HG03060 (cell line): ENCODE measurements at regions not wholly inside any gene's neighbourhood (a gene's known extent, or its start where the extent isn't known, plus 50 kb on each side); places are given as distances from the start of the nearest gene placed in this dataset.

Experiments
- ATAC-seq: cut with Tn5 transposase; IDR thresholded peaks from one replicate; pipeline ENCODE4 v1.9.1; 2021; ENCODE audit warnings: low read depth, moderate number of reproducible peaks; ENCODE audit not compliant: unreplicated experiment

GRCh38 chr2:12320991-12321641 is 395.6 kb upstream of the TRIB2 start:
- ATAC-seq, result no peak

GRCh38 chr2:12321886-12322285 is 394.9 kb upstream of the TRIB2 start:
- ATAC-seq, result no peak

- ATAC-seq, result no peak
Measured at GRCh38 chr2:12325806-12326205, 390.9 kb upstream of the TRIB2 start.

- peak; percentile 85 for ATAC-seq
Measured at GRCh38 chr2:12326449-12327190, 390.1 kb upstream of the TRIB2 start.

GRCh38 chr2:12330916-12331315 is 385.8 kb upstream of the TRIB2 start:
- ATAC-seq, result no peak

GRCh38 chr2:12331698-12332097 is 385.0 kb upstream of the TRIB2 start:
- ATAC-seq, result no peak

GRCh38 chr2:12333293-12333692 is 383.4 kb upstream of the TRIB2 start:
- ATAC-seq, result no peak

GRCh38 chr2:12334412-12334966 is 382.2 kb upstream of the TRIB2 start:
- no peak for ATAC-seq

- ATAC-seq, result no peak
Measured at GRCh38 chr2:12335131-12335530, 381.6 kb upstream of the TRIB2 start.

- no peak for ATAC-seq
Measured at GRCh38 chr2:12335995-12336394, 380.7 kb upstream of the TRIB2 start.

- ATAC-seq, result no peak
Measured at GRCh38 chr2:12338946-12339697, 377.6 kb upstream of the TRIB2 start.

- ATAC-seq, result no peak
Measured at GRCh38 chr2:12340164-12340563, 376.6 kb upstream of the TRIB2 start.

GRCh38 chr2:12341215-12341614 is 375.5 kb upstream of the TRIB2 start:
- no peak for ATAC-seq

- ATAC-seq, result no peak
Measured at GRCh38 chr2:12341920-12342319, 374.8 kb upstream of the TRIB2 start.

GRCh38 chr2:12343141-12343540 is 373.6 kb upstream of the TRIB2 start:
- no peak for ATAC-seq

GRCh38 chr2:12347066-12347493 is 369.7 kb upstream of the TRIB2 start:
- ATAC-seq, result no peak

GRCh38 chr2:12348216-12348615 is 368.5 kb upstream of the TRIB2 start:
- ATAC-seq, result no peak

GRCh38 chr2:12350821-12351220 is 365.9 kb upstream of the TRIB2 start:
- ATAC-seq, result no peak

- ATAC-seq, result no peak
Measured at GRCh38 chr2:12352889-12353288, 363.8 kb upstream of the TRIB2 start.

GRCh38 chr2:12361506-12361905 is 355.2 kb upstream of the TRIB2 start:
- ATAC-seq, result no peak

GRCh38 chr2:12363138-12363537 is 353.6 kb upstream of the TRIB2 start:
- no peak for ATAC-seq
